ENCODE measurements at regions not wholly inside any gene's neighbourhood (a gene's known extent, or its start where the extent isn't known, plus 50 kb on each side); places are given as distances from the start of the nearest gene placed in this dataset.

DNA sequence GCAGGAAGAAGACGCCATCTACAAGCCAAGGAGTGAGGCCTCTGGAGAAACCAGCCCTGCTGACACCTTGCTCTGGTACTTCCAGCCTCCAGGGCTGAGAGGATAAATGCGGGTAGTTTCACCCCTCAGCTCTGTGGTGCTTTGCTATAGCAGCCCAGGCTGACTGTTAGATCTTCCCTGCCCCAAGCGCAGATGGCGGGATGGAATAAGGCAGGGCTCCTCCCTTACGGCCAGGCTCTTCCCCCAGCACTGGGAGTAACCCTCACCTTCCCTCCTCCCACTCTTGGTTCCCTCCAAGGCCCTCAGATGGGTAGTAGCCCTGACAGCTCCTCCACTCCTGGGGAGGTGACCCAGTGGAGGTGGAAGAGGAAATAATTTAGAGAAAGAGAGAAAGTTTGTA, 285.1 kb downstream of the GADD45G start:
- TF ChIP-seq CTCF (IDR thresholded peaks at IDR 0.05; ENCODE audit: low read length): no peak
- TF ChIP-seq EZH2 (IDR thresholded peaks at IDR 0.05; ENCODE audit: borderline replicate concordance, low read length): no peak

All from OCI-LY1 (cell line).